Parathyroid adenoma (tissue), 2 donors: ENCODE measurements at regions not wholly inside any gene's neighbourhood (a gene's known extent, or its start where the extent isn't known, plus 50 kb on each side); places are given as distances from the start of the nearest gene placed in this dataset.

Source experiments
- H2AFZ ChIP-seq: fragments of 300-600 bp; sonication (generic); one replicate; pipeline ENCODE4 v1.7.0; 2017; ENCODE audit warnings: antibody characterized with exemption, mild to moderate bottlenecking
- H3K27ac ChIP-seq: fragments of 300-600 bp; sonication (generic); one replicate; pipeline ENCODE4 v1.7.0; 2017
- H3K27me3 ChIP-seq: fragments of 300-600 bp; sonication (generic); one replicate; pipeline ENCODE4 v1.7.0; 2017; ENCODE audit warnings: low read length; ENCODE audit not compliant: control insufficient read depth, insufficient read depth
- H3K36me3 ChIP-seq: fragments of 300-600 bp; sonication (generic); one replicate; pipeline ENCODE4 v1.7.0; 2017; ENCODE audit warnings: low read length; ENCODE audit not compliant: control insufficient read depth, insufficient read depth
- H3K4me1 ChIP-seq: fragments of 300-600 bp; sonication (generic); one replicate; pipeline ENCODE4 v1.7.0; 2017; ENCODE audit warnings: control low read depth
- H3K4me2 ChIP-seq: fragments of 300-600 bp; sonication (generic); one replicate; pipeline ENCODE4 v1.7.0; 2017; ENCODE audit warnings: low read length
- H3K4me3 ChIP-seq: fragments of 300-600 bp; sonication (generic); one replicate; pipeline ENCODE4 v1.7.0; 2017; ENCODE audit warnings: low read depth, low read length
- H3K79me2 ChIP-seq: fragments of 300-600 bp; sonication (generic); one replicate; pipeline ENCODE4 v1.7.0; 2017; ENCODE audit warnings: control low read depth
- H3K9ac ChIP-seq: fragments of 300-600 bp; sonication (generic); one replicate; pipeline ENCODE4 v1.7.0; 2017; ENCODE audit warnings: mild to moderate bottlenecking
- H3K9me3 ChIP-seq: fragments of 300-600 bp; sonication (generic); one replicate; pipeline ENCODE4 v1.7.0; 2017; ENCODE audit warnings: low read length; ENCODE audit not compliant: control insufficient read depth
- CTCF ChIP-seq: fragments of 300-600 bp; sonication (generic); IDR thresholded peaks from one replicate; pipeline ENCODE4 v1.7.0; 2017; ENCODE audit warnings: antibody characterized with exemption, mild to moderate bottlenecking
- donor health status: primary hyperparathyroidism.

DNA sequence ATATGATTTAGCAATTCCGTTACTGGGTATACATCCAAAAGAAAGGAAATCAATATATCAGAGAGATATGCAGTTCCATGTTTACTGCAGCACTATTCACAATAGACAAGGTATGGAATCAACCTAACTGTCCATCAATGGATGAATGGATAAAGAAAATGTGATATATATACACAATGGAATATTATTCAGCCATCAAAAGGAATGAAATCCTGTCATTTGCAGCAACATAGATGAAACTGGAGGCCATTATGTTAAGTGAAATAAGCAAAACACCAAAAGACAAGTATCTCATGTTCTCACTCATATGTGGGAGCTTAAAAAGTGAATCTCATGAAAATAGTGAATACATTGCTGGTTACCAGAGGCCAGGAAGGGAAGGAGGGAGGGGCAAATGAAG is 390.8 kb downstream of the ZFHX3 start:
- Histone ChIP-seq H3K4me1 (no peaks in the 10 kb centered on the region), H3K4me3 (no peak overlapping the region), H2AFZ (no peak overlapping the region), H3K9me3 (no peaks in the 10 kb centered on the region), H3K79me2 (no peaks in the 10 kb centered on the region), H3K9ac (no peak overlapping the region), H3K27me3 (no peaks in the 10 kb centered on the region), H3K27ac (no peak overlapping the region), H3K36me3 (no peaks in the 10 kb centered on the region), H3K4me2 (no peak overlapping the region)
- no peak for TF ChIP-seq CTCF

GRCh38 chr16:72654535-72654934 is 393.4 kb downstream of the ZFHX3 start:
- Histone ChIP-seq H3K27ac (no peak overlapping the region), H2AFZ (no peak overlapping the region), H3K9me3 (no peaks in the 10 kb centered on the region), H3K9ac (no peak overlapping the region), H3K27me3 (no peaks in the 10 kb centered on the region), H3K79me2 (no peaks in the 10 kb centered on the region), H3K4me1 (no peaks in the 10 kb centered on the region), H3K4me2 (no peak overlapping the region), H3K36me3 (no peaks in the 10 kb centered on the region), H3K4me3 (no peak overlapping the region)
- TF ChIP-seq CTCF: no peak

DNA sequence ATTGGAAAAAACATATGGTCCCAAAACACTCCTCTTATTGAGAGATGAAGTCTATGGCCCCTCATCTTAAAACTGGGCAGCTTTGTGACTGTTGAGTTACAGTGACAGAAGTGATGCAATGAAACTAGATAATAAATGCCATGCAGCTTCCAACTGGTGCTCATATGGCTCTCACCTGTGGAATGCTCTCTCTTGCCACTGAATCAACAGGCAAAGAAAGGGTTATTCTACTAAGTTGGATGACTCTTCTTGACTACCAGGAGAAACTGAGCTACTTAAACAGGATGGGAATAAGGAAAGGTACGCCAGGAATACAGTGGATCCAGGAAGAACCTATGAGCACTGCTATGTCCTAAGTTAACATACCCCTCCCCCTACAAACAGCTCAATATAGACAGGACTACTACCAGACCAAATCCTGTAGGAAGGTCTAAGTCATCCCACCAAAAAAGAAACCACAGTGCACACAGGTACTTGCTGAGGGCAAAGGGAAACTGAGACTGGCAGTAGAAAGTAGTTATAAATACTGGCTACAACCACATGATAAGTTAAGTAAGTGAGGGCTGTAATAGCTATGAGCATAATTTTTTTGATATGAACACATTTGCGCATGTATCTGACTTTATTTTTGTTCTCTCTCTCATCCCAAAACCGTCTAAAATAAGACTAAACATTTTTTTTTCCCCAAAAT is 398.5 kb downstream of the ZFHX3 start:
- Histone ChIP-seq H3K27ac (no peak overlapping the region), H3K79me2 (no peaks in the 10 kb centered on the region), H3K36me3 (no peaks in the 10 kb centered on the region), H3K4me3 (no peak overlapping the region), H3K9me3 (no peaks in the 10 kb centered on the region), H3K4me2 (no peak overlapping the region), H3K9ac (no peak overlapping the region), H3K27me3 (no peaks in the 10 kb centered on the region), H3K4me1 (no peaks in the 10 kb centered on the region), H2AFZ (no peak overlapping the region)
- TF ChIP-seq CTCF: no peak

GRCh38 chr16:72646615-72647014 is 401.3 kb downstream of the ZFHX3 start:
- Histone ChIP-seq H3K9ac (no peak overlapping the region), H3K79me2 (no peaks in the 10 kb centered on the region), H3K4me2 (no peak overlapping the region), H3K4me3 (no peak overlapping the region), H3K36me3 (no peaks in the 10 kb centered on the region), H3K4me1 (no peaks in the 10 kb centered on the region), H3K27ac (no peak overlapping the region), H3K27me3 (no peaks in the 10 kb centered on the region), H3K9me3 (no peaks in the 10 kb centered on the region), H2AFZ (no peak overlapping the region)
- TF ChIP-seq CTCF: no peak

- Histone ChIP-seq H3K4me1 (no peaks in the 10 kb centered on the region), H3K36me3 (no peaks in the 10 kb centered on the region), H2AFZ (no peak overlapping the region), H3K9ac (no peak overlapping the region), H3K79me2 (no peaks in the 10 kb centered on the region), H3K9me3 (no peaks in the 10 kb centered on the region), H3K4me3 (no peak overlapping the region), H3K27me3 (no peaks in the 10 kb centered on the region), H3K27ac (no peak overlapping the region), H3K4me2 (no peak overlapping the region)
- no peak for TF ChIP-seq CTCF
Observed at GRCh38 chr16:72645538-72645937, 402.4 kb downstream of the ZFHX3 start.
